ENCODE measurements at regions not wholly inside any gene's neighbourhood (a gene's known extent, or its start where the extent isn't known, plus 50 kb on each side); places are given as distances from the start of the nearest gene placed in this dataset.
A peak's percentile ranks its signal among the peaks of the same experiment; 100 is the strongest.

GRCh38 chr2:64928813-64929212 is 60.4 kb upstream of the SLC1A4 start:
- peaks cover 61% of the 10 kb centered on the region for H3K4me1 ChIP-seq (ENCODE audit: insufficient read depth, low read length, severe bottlenecking)
- H3K9me2 ChIP-seq (ENCODE audit: low read depth, low read length), result no peaks in the 10 kb centered on the region
- H3K4me2 ChIP-seq (ENCODE audit: low read length), result peak overlapping the region; percentile 3; the same call in 1 of the 2 replicates
- no peak overlapping the region for H3K9ac ChIP-seq (ENCODE audit: low read length)
- H2AFZ ChIP-seq (ENCODE audit: low read length), result no peak overlapping the region
- no peak for TF ChIP-seq EZH2 (IDR thresholded peaks at IDR 0.05; ENCODE audit: borderline replicate concordance, low read length)
- TF ChIP-seq CTCF (IDR thresholded peaks at IDR 0.05; ENCODE audit: low read length), result no peak
- no peaks in the 10 kb centered on the region for H4K20me1 ChIP-seq (ENCODE audit: insufficient read depth, low read length)
- no peaks in the 10 kb centered on the region for H3K27me3 ChIP-seq (ENCODE audit: insufficient read depth, low read length)
- H3K4me3 ChIP-seq (ENCODE audit: low read depth, low read length, poor library complexity, severe bottlenecking), result no peak overlapping the region
- H3F3A ChIP-seq (ENCODE audit: insufficient read depth, low read length), result no peaks in the 10 kb centered on the region; the same call in 1 of the 2 replicates
- H3K9me3 ChIP-seq (ENCODE audit: low read length), result 0 out of 2 replicates have a peak, but pooled peaks cover 15% of the 10 kb centered on the region
- peak overlapping the region; percentile 10 for H3K27ac ChIP-seq (ENCODE audit: low read depth, low read length, poor library complexity, severe bottlenecking)
- peaks cover 71% of the 10 kb centered on the region for H3K79me2 ChIP-seq (ENCODE audit: insufficient read depth, low read length)
- H3K36me3 ChIP-seq (ENCODE audit: insufficient read depth, low read length), result peaks cover 66% of the 10 kb centered on the region

GRCh38 chr2:64929333-64929732 is 59.9 kb upstream of the SLC1A4 start:
- no peaks in the 10 kb centered on the region for H4K20me1 ChIP-seq (ENCODE audit: insufficient read depth, low read length)
- H3K36me3 ChIP-seq (ENCODE audit: insufficient read depth, low read length), result peaks cover 61% of the 10 kb centered on the region
- no peaks in the 10 kb centered on the region for H3K27me3 ChIP-seq (ENCODE audit: insufficient read depth, low read length)
- H3K27ac ChIP-seq (ENCODE audit: low read depth, low read length, poor library complexity, severe bottlenecking), result peak overlapping the region; percentile 97
- peak overlapping the region; percentile 73 for H3K4me3 ChIP-seq (ENCODE audit: low read depth, low read length, poor library complexity, severe bottlenecking)
- no peaks in the 10 kb centered on the region; the same call in 1 of the 2 replicates for H3F3A ChIP-seq (ENCODE audit: insufficient read depth, low read length)
- no peak for TF ChIP-seq EZH2 (IDR thresholded peaks at IDR 0.05; ENCODE audit: borderline replicate concordance, low read length)
- TF ChIP-seq CTCF (IDR thresholded peaks at IDR 0.05; ENCODE audit: low read length), result no peak
- H3K4me2 ChIP-seq (ENCODE audit: low read length), result peak overlapping the region; percentile 95
- peaks cover 61% of the 10 kb centered on the region for H3K4me1 ChIP-seq (ENCODE audit: insufficient read depth, low read length, severe bottlenecking)
- H3K9me2 ChIP-seq (ENCODE audit: low read depth, low read length), result no peaks in the 10 kb centered on the region
- no peak overlapping the region for H2AFZ ChIP-seq (ENCODE audit: low read length)
- 0 out of 2 replicates have a peak, but pooled peaks cover 15% of the 10 kb centered on the region for H3K9me3 ChIP-seq (ENCODE audit: low read length)
- H3K79me2 ChIP-seq (ENCODE audit: insufficient read depth, low read length), result peaks cover 67% of the 10 kb centered on the region
- no peak overlapping the region for H3K9ac ChIP-seq (ENCODE audit: low read length)

- peak overlapping the region; percentile 95 for H3K4me2 ChIP-seq (ENCODE audit: low read length)
- H3K9ac ChIP-seq (ENCODE audit: low read length), result peak overlapping the region; percentile 88
- peak overlapping the region; percentile 73 for H3K4me3 ChIP-seq (ENCODE audit: low read depth, low read length, poor library complexity, severe bottlenecking)
- no peaks in the 10 kb centered on the region for H4K20me1 ChIP-seq (ENCODE audit: insufficient read depth, low read length)
- peak overlapping the region; percentile 97 for H3K27ac ChIP-seq (ENCODE audit: low read depth, low read length, poor library complexity, severe bottlenecking)
- H3K36me3 ChIP-seq (ENCODE audit: insufficient read depth, low read length), result peaks cover 52% of the 10 kb centered on the region
- no peaks in the 10 kb centered on the region; the same call in 1 of the 2 replicates for H3F3A ChIP-seq (ENCODE audit: insufficient read depth, low read length)
- H3K79me2 ChIP-seq (ENCODE audit: insufficient read depth, low read length), result peaks cover 64% of the 10 kb centered on the region
- H3K4me1 ChIP-seq (ENCODE audit: insufficient read depth, low read length, severe bottlenecking), result peaks cover 65% of the 10 kb centered on the region
- no peak overlapping the region for H2AFZ ChIP-seq (ENCODE audit: low read length)
- TF ChIP-seq CTCF (IDR thresholded peaks at IDR 0.05; ENCODE audit: low read length) (no peak), EZH2 (IDR thresholded peaks at IDR 0.05; ENCODE audit: borderline replicate concordance, low read length) (no peak)
- no peaks in the 10 kb centered on the region for H3K27me3 ChIP-seq (ENCODE audit: insufficient read depth, low read length)
- 0 out of 2 replicates have a peak, but pooled peaks cover 13% of the 10 kb centered on the region for H3K9me3 ChIP-seq (ENCODE audit: low read length)
- no peaks in the 10 kb centered on the region for H3K9me2 ChIP-seq (ENCODE audit: low read depth, low read length)
Measured at GRCh38 chr2:64930258-64930671, 58.9 kb upstream of the SLC1A4 start.

Data from OCI-LY1 (cell line).